ENCODE measurements at regions not wholly inside any gene's neighbourhood (a gene's known extent, or its start where the extent isn't known, plus 50 kb on each side); places are given as distances from the start of the nearest gene placed in this dataset.

DNA sequence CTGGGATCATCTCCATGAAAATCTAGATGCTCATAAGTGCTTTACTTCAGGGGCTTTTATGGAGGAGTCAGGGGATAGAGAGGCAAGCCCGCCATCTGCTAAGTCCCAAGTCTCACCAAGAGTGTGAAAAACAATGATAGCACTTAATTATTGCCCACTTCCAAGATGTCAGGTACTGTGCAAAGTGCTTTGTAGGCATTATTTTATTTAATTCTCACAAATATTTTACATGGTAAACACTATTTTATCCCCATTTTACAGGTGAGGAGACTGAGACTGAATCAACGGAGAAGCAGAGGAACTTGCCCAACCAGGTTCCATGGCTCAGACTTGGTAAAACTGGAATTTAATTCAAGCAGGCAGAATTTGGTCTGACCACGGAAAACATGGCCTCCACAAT lies 147.5 kb downstream of the ACKR3 start:
- no peaks in the 10 kb centered on the region; the same call in 1 of the 2 replicates for H3K36me3 Mint-ChIP-seq (ENCODE audit: low read depth)
- H3K27ac Mint-ChIP-seq: no peak overlapping the region
- no peak overlapping the region for H3K4me3 Mint-ChIP-seq
- H3K27me3 Mint-ChIP-seq (ENCODE audit: insufficient read depth): peaks cover 9% of the 10 kb centered on the region
- TF ChIP-seq CTCF (IDR thresholded peaks at IDR 0.05): no peak
- H3K4me1 Mint-ChIP-seq (ENCODE audit: low read depth): peaks cover 4% of the 10 kb centered on the region; the same call in 1 of the 2 replicates
- H3K9me3 Mint-ChIP-seq: no peaks in the 10 kb centered on the region; the same call in 1 of the 2 replicates
- DNase-seq: no peak

DNA sequence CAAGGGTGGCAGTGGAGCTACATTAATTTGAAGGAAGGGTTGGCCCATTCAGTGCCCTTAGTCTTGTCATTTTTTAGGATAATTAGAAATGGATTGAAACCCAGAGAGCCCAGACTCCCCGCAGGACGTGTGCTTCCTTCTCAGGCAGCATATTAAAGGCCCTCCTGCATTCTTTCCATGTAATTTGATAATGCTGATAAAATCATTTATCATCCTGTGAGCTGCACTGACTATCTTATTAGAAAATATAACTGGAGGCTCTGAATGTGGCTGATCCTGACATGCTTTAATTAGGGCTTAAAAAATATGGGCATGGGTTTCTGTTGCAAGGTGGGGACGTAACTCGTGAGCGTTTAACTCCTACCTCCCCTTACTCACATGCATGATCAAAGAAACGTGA lies 148.1 kb downstream of the ACKR3 start:
- Mint-ChIP-seq H3K9me3 (no peaks in the 10 kb centered on the region; the same call in 1 of the 2 replicates), H3K4me3 (no peak overlapping the region), H3K27me3 (ENCODE audit: insufficient read depth) (peaks cover 9% of the 10 kb centered on the region), H3K27ac (no peak overlapping the region), H3K4me1 (ENCODE audit: low read depth) (no peaks in the 10 kb centered on the region), H3K36me3 (ENCODE audit: low read depth) (no peaks in the 10 kb centered on the region; the same call in 1 of the 2 replicates)
- no peak for TF ChIP-seq CTCF (IDR thresholded peaks at IDR 0.05)
- DNase-seq: no peak

DNA sequence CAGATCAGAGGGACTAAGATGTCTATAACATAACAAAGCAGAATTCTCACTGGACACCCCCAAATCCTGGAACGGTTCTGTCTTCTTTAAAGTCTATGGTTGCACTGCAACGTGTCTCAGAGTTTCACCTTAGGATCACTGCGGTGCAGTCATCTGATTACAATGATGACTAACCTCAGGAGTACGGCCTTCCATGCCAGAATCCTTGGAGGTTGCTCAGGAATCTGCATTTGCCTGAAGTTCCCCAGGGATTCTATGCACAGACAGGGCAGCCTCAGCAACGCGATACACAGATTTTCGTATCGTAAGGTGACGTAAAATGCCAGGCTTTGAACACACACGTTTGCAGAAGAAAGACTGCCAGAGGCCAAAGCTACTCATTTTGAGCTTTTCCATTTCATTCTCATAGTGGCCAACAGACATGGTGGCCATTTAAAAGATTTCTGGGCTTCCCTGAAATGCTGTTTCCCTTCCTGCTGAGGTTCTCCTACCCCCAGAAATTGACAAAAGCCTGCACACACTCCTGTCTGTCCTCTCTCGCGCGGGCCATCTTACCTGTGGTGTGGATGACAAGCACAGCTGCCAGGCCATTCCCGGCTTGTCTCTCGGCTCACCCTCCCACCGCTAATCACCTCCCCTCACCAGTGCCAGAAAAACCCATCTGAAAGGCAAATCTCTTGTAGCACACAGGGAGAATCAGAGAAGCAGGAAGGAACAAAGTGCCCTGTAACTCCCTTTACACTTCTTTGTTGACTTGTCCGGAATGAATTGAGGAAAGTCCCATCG lies 148.8 kb downstream of the ACKR3 start:
- peaks cover 9% of the 10 kb centered on the region for H3K27me3 Mint-ChIP-seq (ENCODE audit: insufficient read depth)
- H3K36me3 Mint-ChIP-seq (ENCODE audit: low read depth): no peaks in the 10 kb centered on the region
- no peak for DNase-seq
- no peak overlapping the region for H3K27ac Mint-ChIP-seq
- TF ChIP-seq CTCF (IDR thresholded peaks at IDR 0.05): no peak
- H3K9me3 Mint-ChIP-seq: no peaks in the 10 kb centered on the region; the same call in 1 of the 2 replicates
- H3K4me1 Mint-ChIP-seq (ENCODE audit: low read depth): no peaks in the 10 kb centered on the region
- H3K4me3 Mint-ChIP-seq: no peak overlapping the region

DNA sequence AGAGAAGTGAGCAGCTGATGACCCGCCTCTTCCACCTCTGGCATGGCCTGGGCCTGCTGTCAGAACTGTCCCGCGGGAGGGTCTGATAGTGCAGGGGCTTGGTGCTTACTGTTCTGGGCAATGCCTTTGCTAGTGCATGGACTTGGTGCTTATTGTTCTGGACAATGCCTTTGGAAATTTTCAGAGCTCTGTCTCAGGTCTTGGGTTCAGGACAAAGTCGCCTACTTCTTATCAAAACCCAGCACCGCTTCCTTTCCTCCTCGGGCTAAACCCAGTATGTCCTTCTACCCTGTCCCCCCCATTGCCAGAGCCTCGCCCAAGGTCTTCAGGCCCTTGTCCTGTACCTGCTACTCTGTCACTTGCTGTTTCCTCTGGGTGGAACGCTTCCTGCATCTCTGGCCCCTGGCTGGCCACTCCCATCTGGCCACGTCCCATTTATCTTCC lies 149.6 kb downstream of the ACKR3 start:
- TF ChIP-seq CTCF (IDR thresholded peaks at IDR 0.05): no peak
- Mint-ChIP-seq H3K4me1 (ENCODE audit: low read depth) (no peaks in the 10 kb centered on the region), H3K27me3 (ENCODE audit: insufficient read depth) (peaks cover 9% of the 10 kb centered on the region), H3K36me3 (ENCODE audit: low read depth) (no peaks in the 10 kb centered on the region), H3K9me3 (no peaks in the 10 kb centered on the region; the same call in 1 of the 2 replicates), H3K4me3 (no peak overlapping the region), H3K27ac (no peak overlapping the region)
- no peak for DNase-seq

- Mint-ChIP-seq H3K4me3 (no peak overlapping the region), H3K9me3 (no peaks in the 10 kb centered on the region; the same call in 1 of the 2 replicates)
Observed at GRCh38 chr2:236720974-236721540, 151.4 kb downstream of the ACKR3 start.

More at GRCh38 chr2:236720974-236721540, 151.4 kb downstream of the ACKR3 start:
- no peaks in the 10 kb centered on the region for H3K36me3 Mint-ChIP-seq (ENCODE audit: low read depth)
- no peak for TF ChIP-seq CTCF (IDR thresholded peaks at IDR 0.05)
- no peaks in the 10 kb centered on the region for H3K4me1 Mint-ChIP-seq (ENCODE audit: low read depth)
- DNase-seq: no peak
- peaks cover 9% of the 10 kb centered on the region for H3K27me3 Mint-ChIP-seq (ENCODE audit: insufficient read depth)
- H3K27ac Mint-ChIP-seq: no peak overlapping the region

All from HFFc6 (cell line).